ENCODE measurements at regions not wholly inside any gene's neighbourhood (a gene's known extent, or its start where the extent isn't known, plus 50 kb on each side); places are given as distances from the start of the nearest gene placed in this dataset.

DNA sequence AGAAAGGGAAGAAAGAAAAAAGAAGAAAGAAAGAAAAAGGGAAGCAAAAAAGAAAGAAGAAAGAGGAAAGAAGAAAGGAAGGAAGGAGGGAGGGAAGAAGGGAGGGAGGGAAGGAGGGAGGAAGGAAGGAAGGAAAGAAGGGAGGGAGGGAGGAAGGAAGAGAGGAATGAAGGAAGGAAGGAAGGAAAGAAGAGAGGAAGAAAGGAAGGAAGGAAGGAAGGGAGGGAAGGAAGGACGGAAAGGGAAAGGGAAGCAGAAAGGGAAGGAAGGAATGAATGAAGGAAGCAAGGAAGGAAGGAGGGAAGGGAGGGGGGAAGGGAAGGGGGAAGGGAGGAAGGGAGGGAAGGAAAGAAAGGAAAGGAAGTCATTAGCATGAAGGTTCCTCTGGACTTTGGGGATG, 452.9 kb downstream of the TFAP2B start:
- Histone ChIP-seq H3K27me3 (ENCODE audit: control insufficient read depth, insufficient read depth, low read length) (no peaks in the 10 kb centered on the region), H3K4me1 (ENCODE audit: control insufficient read depth, insufficient read depth, low read length) (peaks cover 5% of the 10 kb centered on the region; the same call in 1 of the 2 replicates), H3K9me3 (ENCODE audit: control insufficient read depth, insufficient read depth, low read depth, low read length) (no peaks in the 10 kb centered on the region), H3K36me3 (ENCODE audit: control insufficient read depth, insufficient read depth, low read length) (no peaks in the 10 kb centered on the region), H3K27ac (ENCODE audit: low read depth, low read length) (no peak overlapping the region), H3K9ac (ENCODE audit: low read length) (no peak overlapping the region), H3K4me3 (ENCODE audit: low read depth, low read length) (no peak overlapping the region)

GRCh38 chr6:51273228-51273961, 454.7 kb downstream of the TFAP2B start:
- Histone ChIP-seq H3K9me3 (ENCODE audit: control insufficient read depth, insufficient read depth, low read depth, low read length) (no peaks in the 10 kb centered on the region), H3K36me3 (ENCODE audit: control insufficient read depth, insufficient read depth, low read length) (no peaks in the 10 kb centered on the region), H3K27ac (ENCODE audit: low read depth, low read length) (no peak overlapping the region), H3K4me1 (ENCODE audit: control insufficient read depth, insufficient read depth, low read length) (peaks cover 5% of the 10 kb centered on the region; the same call in 1 of the 2 replicates), H3K27me3 (ENCODE audit: control insufficient read depth, insufficient read depth, low read length) (no peaks in the 10 kb centered on the region), H3K4me3 (ENCODE audit: low read depth, low read length) (no peak overlapping the region), H3K9ac (ENCODE audit: low read length) (no peak overlapping the region)

GRCh38 chr6:51277474-51277873, 458.8 kb downstream of the TFAP2B start:
- Histone ChIP-seq H3K27ac (ENCODE audit: low read depth, low read length) (no peak overlapping the region), H3K27me3 (ENCODE audit: control insufficient read depth, insufficient read depth, low read length) (no peaks in the 10 kb centered on the region), H3K9me3 (ENCODE audit: control insufficient read depth, insufficient read depth, low read depth, low read length) (no peaks in the 10 kb centered on the region), H3K36me3 (ENCODE audit: control insufficient read depth, insufficient read depth, low read length) (no peaks in the 10 kb centered on the region), H3K9ac (ENCODE audit: low read length) (no peak overlapping the region), H3K4me3 (ENCODE audit: low read depth, low read length) (no peak overlapping the region), H3K4me1 (ENCODE audit: control insufficient read depth, insufficient read depth, low read length) (peaks cover 5% of the 10 kb centered on the region; the same call in 1 of the 2 replicates)

GRCh38 chr6:51282026-51282425, 463.4 kb downstream of the TFAP2B start:
- Histone ChIP-seq H3K36me3 (ENCODE audit: control insufficient read depth, insufficient read depth, low read length) (no peaks in the 10 kb centered on the region), H3K4me1 (ENCODE audit: control insufficient read depth, insufficient read depth, low read length) (no peaks in the 10 kb centered on the region), H3K27ac (ENCODE audit: low read depth, low read length) (no peak overlapping the region)

DNA sequence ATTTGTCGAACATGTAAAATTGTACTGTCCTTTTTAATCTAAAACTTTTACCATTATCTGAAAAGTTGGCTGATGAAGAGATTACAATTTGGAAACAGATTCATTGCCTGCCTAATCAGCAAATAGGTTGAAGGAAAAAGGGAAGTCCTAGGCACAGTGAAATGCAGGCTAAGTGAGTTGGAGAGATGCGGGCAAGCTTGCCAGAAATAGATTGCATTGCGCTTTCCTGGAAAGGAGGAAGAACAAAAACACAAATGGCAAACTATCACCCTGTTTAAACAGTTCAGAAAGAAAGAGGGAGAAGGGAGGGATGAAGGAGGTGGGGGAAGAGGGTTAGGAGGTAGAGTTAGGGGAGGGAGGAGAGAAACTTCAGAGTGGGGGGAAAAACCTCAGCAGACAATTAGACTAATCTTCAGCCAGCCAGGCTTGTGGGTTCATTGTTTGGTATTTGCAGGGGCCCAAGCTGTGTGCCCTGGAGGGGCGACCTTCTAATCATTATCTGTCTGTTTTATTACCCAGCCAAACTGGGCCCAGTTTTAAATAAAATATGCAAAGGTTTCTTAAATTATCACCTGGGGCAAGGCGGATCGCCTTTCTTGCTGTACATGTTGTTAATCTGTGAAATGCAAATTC, 465.2 kb downstream of the TFAP2B start:
- no peaks in the 10 kb centered on the region for H3K4me1 ChIP-seq (ENCODE audit: control insufficient read depth, insufficient read depth, low read length)
- H3K36me3 ChIP-seq (ENCODE audit: control insufficient read depth, insufficient read depth, low read length) = no peaks in the 10 kb centered on the region
- H3K9me3 ChIP-seq (ENCODE audit: control insufficient read depth, insufficient read depth, low read depth, low read length) = no peaks in the 10 kb centered on the region
- H3K4me3 ChIP-seq (ENCODE audit: low read depth, low read length) = no peak overlapping the region
- no peaks in the 10 kb centered on the region for H3K27me3 ChIP-seq (ENCODE audit: control insufficient read depth, insufficient read depth, low read length)
- no peak overlapping the region for H3K27ac ChIP-seq (ENCODE audit: low read depth, low read length)
- no peak overlapping the region for H3K9ac ChIP-seq (ENCODE audit: low read length)

More at GRCh38 chr6:51282026-51282425, 463.4 kb downstream of the TFAP2B start:
- no peak overlapping the region for H3K4me3 ChIP-seq (ENCODE audit: low read depth, low read length)
- no peak overlapping the region for H3K9ac ChIP-seq (ENCODE audit: low read length)
- H3K9me3 ChIP-seq (ENCODE audit: control insufficient read depth, insufficient read depth, low read depth, low read length) = no peaks in the 10 kb centered on the region
- no peaks in the 10 kb centered on the region for H3K27me3 ChIP-seq (ENCODE audit: control insufficient read depth, insufficient read depth, low read length)

DNA sequence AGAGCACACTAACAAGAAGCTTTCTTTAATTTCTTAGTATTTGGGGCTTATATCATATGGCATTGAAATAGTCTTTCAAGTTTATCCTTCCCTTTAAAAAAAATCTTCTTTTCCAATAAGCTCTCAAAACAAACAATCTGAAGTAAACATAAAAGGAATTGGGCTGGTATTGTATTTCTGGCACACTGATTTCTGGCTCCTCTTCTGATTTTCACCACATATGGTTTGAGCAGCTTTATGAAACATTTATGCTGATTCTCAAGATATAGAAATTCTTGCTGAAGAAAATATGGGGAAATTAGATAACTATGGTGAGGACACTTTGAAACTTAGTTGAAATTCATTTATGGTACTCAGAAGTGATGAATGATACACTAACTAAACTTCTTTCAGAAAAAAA, 467.2 kb downstream of the TFAP2B start:
- Histone ChIP-seq H3K9me3 (ENCODE audit: control insufficient read depth, insufficient read depth, low read depth, low read length) (no peaks in the 10 kb centered on the region), H3K36me3 (ENCODE audit: control insufficient read depth, insufficient read depth, low read length) (no peaks in the 10 kb centered on the region), H3K4me3 (ENCODE audit: low read depth, low read length) (no peak overlapping the region), H3K4me1 (ENCODE audit: control insufficient read depth, insufficient read depth, low read length) (no peaks in the 10 kb centered on the region), H3K27ac (ENCODE audit: low read depth, low read length) (no peak overlapping the region), H3K9ac (ENCODE audit: low read length) (no peak overlapping the region), H3K27me3 (ENCODE audit: control insufficient read depth, insufficient read depth, low read length) (no peaks in the 10 kb centered on the region)

DNA sequence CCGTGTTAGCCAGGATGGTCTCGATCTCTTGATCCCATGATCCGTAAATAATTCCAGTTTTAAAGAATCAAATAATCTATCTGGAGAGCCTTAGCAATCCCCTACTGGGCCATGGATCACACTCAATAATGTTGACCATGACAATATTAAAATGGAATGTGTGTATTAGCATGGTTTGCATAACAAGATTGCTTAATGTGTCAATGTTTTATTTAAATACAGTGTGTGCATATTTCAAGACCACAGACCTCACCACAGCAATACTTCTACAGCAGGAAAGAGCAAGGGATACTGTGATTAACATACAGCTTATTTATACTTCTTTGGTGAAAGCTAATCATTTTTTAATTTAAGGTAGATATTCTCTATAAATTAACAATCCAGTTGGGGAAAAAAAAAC, 470.4 kb downstream of the TFAP2B start:
- Histone ChIP-seq H3K4me1 (ENCODE audit: control insufficient read depth, insufficient read depth, low read length) (no peaks in the 10 kb centered on the region), H3K36me3 (ENCODE audit: control insufficient read depth, insufficient read depth, low read length) (no peaks in the 10 kb centered on the region), H3K9me3 (ENCODE audit: control insufficient read depth, insufficient read depth, low read depth, low read length) (no peaks in the 10 kb centered on the region), H3K4me3 (ENCODE audit: low read depth, low read length) (no peak overlapping the region), H3K27ac (ENCODE audit: low read depth, low read length) (no peak overlapping the region), H3K27me3 (ENCODE audit: control insufficient read depth, insufficient read depth, low read length) (no peaks in the 10 kb centered on the region), H3K9ac (ENCODE audit: low read length) (no peak overlapping the region)

- H3K27me3 ChIP-seq (ENCODE audit: control insufficient read depth, insufficient read depth, low read length) = no peaks in the 10 kb centered on the region
- no peak overlapping the region for H3K27ac ChIP-seq (ENCODE audit: low read depth, low read length)
- no peaks in the 10 kb centered on the region for H3K36me3 ChIP-seq (ENCODE audit: control insufficient read depth, insufficient read depth, low read length)
- H3K9ac ChIP-seq (ENCODE audit: low read length) = no peak overlapping the region
- no peaks in the 10 kb centered on the region for H3K4me1 ChIP-seq (ENCODE audit: control insufficient read depth, insufficient read depth, low read length)
- H3K4me3 ChIP-seq (ENCODE audit: low read depth, low read length) = no peak overlapping the region
- H3K9me3 ChIP-seq (ENCODE audit: control insufficient read depth, insufficient read depth, low read depth, low read length) = no peaks in the 10 kb centered on the region
Observed at GRCh38 chr6:51292659-51293058, 474.0 kb downstream of the TFAP2B start.

DNA sequence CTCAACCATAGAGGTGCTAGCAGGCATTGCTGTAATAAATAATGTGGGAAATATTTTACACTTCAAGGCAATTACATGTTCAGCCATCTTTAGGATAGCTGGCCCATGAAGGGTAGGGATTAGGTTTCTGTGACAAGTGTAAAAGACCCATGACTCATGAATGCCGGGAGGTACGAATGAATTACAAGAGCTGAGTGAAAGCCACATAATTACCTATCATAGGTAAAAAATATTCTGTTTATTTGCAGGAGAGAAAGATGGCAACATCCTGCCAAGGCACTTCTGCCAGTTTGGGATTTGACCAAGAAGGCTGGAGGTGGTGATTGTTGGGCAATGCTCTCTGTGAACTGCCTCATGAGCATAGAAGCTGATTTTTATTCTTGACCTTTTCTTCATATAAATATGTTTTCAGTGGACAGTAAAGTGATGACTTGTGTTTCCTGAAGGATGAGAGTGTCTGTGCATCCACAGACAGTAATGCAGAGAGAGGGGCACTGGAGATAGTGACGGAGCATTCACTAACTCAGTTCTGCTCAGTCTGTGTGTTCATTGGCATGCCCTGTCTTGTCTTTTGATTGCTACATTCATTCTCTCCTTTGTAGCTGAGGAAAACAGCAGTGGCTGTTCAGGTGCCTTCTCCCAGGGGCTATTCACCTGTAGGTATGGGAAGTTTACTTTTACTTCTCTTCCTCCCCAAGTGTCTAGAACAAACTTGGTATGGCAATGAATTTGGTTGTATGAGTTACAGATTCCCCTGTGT, 481.1 kb downstream of the TFAP2B start:
- H3K36me3 ChIP-seq (ENCODE audit: control insufficient read depth, insufficient read depth, low read length) = no peaks in the 10 kb centered on the region
- no peaks in the 10 kb centered on the region for H3K27me3 ChIP-seq (ENCODE audit: control insufficient read depth, insufficient read depth, low read length)
- H3K9ac ChIP-seq (ENCODE audit: low read length) = no peak overlapping the region
- no peak overlapping the region for H3K27ac ChIP-seq (ENCODE audit: low read depth, low read length)
- no peaks in the 10 kb centered on the region for H3K4me1 ChIP-seq (ENCODE audit: control insufficient read depth, insufficient read depth, low read length)
- no peak overlapping the region for H3K4me3 ChIP-seq (ENCODE audit: low read depth, low read length)
- H3K9me3 ChIP-seq (ENCODE audit: control insufficient read depth, insufficient read depth, low read depth, low read length) = no peaks in the 10 kb centered on the region

- H3K36me3 ChIP-seq (ENCODE audit: control insufficient read depth, insufficient read depth, low read length) = no peaks in the 10 kb centered on the region
- no peak overlapping the region for H3K27ac ChIP-seq (ENCODE audit: low read depth, low read length)
- no peaks in the 10 kb centered on the region for H3K27me3 ChIP-seq (ENCODE audit: control insufficient read depth, insufficient read depth, low read length)
- H3K4me3 ChIP-seq (ENCODE audit: low read depth, low read length) = no peak overlapping the region
- no peak overlapping the region for H3K9ac ChIP-seq (ENCODE audit: low read length)
- no peaks in the 10 kb centered on the region for H3K9me3 ChIP-seq (ENCODE audit: control insufficient read depth, insufficient read depth, low read depth, low read length)
- H3K4me1 ChIP-seq (ENCODE audit: control insufficient read depth, insufficient read depth, low read length) = no peaks in the 10 kb centered on the region
Observed at GRCh38 chr6:51300510-51300909, 481.8 kb downstream of the TFAP2B start.

- H3K4me1 ChIP-seq (ENCODE audit: control insufficient read depth, insufficient read depth, low read length) = no peaks in the 10 kb centered on the region
- no peaks in the 10 kb centered on the region for H3K36me3 ChIP-seq (ENCODE audit: control insufficient read depth, insufficient read depth, low read length)
- no peak overlapping the region for H3K4me3 ChIP-seq (ENCODE audit: low read depth, low read length)
- no peaks in the 10 kb centered on the region for H3K27me3 ChIP-seq (ENCODE audit: control insufficient read depth, insufficient read depth, low read length)
- no peak overlapping the region for H3K9ac ChIP-seq (ENCODE audit: low read length)
- H3K9me3 ChIP-seq (ENCODE audit: control insufficient read depth, insufficient read depth, low read depth, low read length) = no peaks in the 10 kb centered on the region
- no peak overlapping the region for H3K27ac ChIP-seq (ENCODE audit: low read depth, low read length)
Observed at GRCh38 chr6:51301962-51302361, 483.3 kb downstream of the TFAP2B start.
